Neural crest cell (in vitro differentiated cells): ENCODE measurements at regions not wholly inside any gene's neighbourhood (a gene's known extent, or its start where the extent isn't known, plus 50 kb on each side); places are given as distances from the start of the nearest gene placed in this dataset.

Source experiments
- DNase-seq: peaks from one replicate; pipeline ENCODE4 v3.0.0; 2021; ENCODE audit warnings: low read depth, mixed read lengths, low spot score
- H3K27ac Mint-ChIP-seq: one replicate; pipeline ENCODE4 v1.8.0; 2021; ENCODE audit warnings: mild to moderate bottlenecking, mixed read lengths; ENCODE audit not compliant: unreplicated experiment
- H3K27me3 Mint-ChIP-seq: 2 replicates; pipeline ENCODE4 v1.8.0; 2021; ENCODE audit warnings: low read depth, mild to moderate bottlenecking, mixed read lengths
- H3K36me3 Mint-ChIP-seq: 2 replicates; pipeline ENCODE4 v1.8.0; 2021; ENCODE audit warnings: low read depth, mild to moderate bottlenecking, mixed read lengths
- H3K4me1 Mint-ChIP-seq: 2 replicates; pipeline ENCODE4 v1.8.0; 2021; ENCODE audit warnings: mixed read lengths
- H3K4me3 Mint-ChIP-seq: one replicate; pipeline ENCODE4 v1.8.0; 2021; ENCODE audit warnings: mild to moderate bottlenecking, mixed read lengths
- H3K9me3 Mint-ChIP-seq: 2 replicates; pipeline ENCODE4 v1.8.0; 2021; ENCODE audit warnings: mixed read lengths
- TF ChIP-seq, protein P1 (sequence below): fragments of 200-600 bp; sonication (generic); conservative IDR thresholded peaks from 2 replicates; pipeline ENCODE4 v1.5.0; 2021; ENCODE audit warnings: antibody characterized with exemption, mild to moderate bottlenecking

DNA sequence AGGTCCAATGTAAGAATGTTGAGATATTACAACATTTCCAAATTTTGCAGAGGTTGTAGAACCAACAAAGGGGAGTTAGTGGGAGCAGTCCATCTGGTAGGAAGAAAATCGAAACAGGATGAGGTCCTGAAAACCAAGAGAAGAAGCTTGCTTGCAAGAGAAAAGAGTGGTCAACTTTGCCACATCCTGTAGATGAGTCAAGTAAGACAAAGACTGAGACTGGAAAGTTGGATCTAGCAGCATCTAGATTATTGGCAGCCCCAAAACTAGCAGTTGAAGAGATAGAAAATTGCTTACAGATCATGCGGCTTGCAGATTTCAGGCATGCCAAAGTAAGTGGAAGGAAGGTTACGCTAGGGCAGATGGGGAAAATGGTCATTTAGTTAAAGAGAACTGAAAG is 378.9 kb downstream of the GRB14 start:
- TF ChIP-seq, protein P1, sequence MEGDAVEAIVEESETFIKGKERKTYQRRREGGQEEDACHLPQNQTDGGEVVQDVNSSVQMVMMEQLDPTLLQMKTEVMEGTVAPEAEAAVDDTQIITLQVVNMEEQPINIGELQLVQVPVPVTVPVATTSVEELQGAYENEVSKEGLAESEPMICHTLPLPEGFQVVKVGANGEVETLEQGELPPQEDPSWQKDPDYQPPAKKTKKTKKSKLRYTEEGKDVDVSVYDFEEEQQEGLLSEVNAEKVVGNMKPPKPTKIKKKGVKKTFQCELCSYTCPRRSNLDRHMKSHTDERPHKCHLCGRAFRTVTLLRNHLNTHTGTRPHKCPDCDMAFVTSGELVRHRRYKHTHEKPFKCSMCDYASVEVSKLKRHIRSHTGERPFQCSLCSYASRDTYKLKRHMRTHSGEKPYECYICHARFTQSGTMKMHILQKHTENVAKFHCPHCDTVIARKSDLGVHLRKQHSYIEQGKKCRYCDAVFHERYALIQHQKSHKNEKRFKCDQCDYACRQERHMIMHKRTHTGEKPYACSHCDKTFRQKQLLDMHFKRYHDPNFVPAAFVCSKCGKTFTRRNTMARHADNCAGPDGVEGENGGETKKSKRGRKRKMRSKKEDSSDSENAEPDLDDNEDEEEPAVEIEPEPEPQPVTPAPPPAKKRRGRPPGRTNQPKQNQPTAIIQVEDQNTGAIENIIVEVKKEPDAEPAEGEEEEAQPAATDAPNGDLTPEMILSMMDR: no peak
- H3K27me3 Mint-ChIP-seq: no peaks in the 10 kb centered on the region
- peaks cover 9% of the 10 kb centered on the region for H3K9me3 Mint-ChIP-seq
- H3K27ac Mint-ChIP-seq: no peak overlapping the region
- H3K4me1 Mint-ChIP-seq: peaks cover 8% of the 10 kb centered on the region
- H3K36me3 Mint-ChIP-seq: peaks cover 9% of the 10 kb centered on the region
- no peak overlapping the region for H3K4me3 Mint-ChIP-seq
- no peak for DNase-seq

GRCh38 chr2:164234074-164234473 is 387.2 kb downstream of the GRB14 start:
- Mint-ChIP-seq H3K9me3 (no peaks in the 10 kb centered on the region), H3K4me3 (no peak overlapping the region), H3K36me3 (no peaks in the 10 kb centered on the region), H3K4me1 (no peaks in the 10 kb centered on the region), H3K27me3 (no peaks in the 10 kb centered on the region), H3K27ac (no peak overlapping the region)
- DNase-seq: no peak
- TF ChIP-seq, protein P1: no peak

- TF ChIP-seq, protein P1: no peak
- Mint-ChIP-seq H3K27ac (no peak overlapping the region), H3K9me3 (no peaks in the 10 kb centered on the region), H3K4me3 (no peak overlapping the region), H3K36me3 (no peaks in the 10 kb centered on the region), H3K4me1 (no peaks in the 10 kb centered on the region), H3K27me3 (no peaks in the 10 kb centered on the region)
- no peak for DNase-seq
These were observed 397.3 kb downstream of the GRB14 start for GRCh38 chr2:164224007-164224406.

DNA sequence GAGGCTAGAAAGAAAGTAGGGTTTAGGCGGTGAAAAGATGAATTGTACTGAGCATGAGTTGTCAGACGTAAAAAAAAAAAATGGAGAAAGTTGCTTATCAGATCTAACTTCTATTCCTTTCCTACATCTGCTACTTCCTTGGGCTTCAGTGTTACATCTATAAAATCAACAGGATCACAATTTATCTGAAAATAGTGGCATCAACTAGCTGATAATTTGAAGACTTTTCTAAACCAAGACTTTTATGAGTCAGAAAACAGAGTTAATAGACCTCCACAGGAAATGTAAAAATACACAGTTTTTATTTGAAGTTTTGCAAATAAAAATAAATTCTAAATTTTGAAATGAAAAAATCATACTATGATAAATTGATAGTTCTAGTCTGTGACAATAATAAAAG is 399.8 kb downstream of the GRB14 start:
- no peak for DNase-seq
- no peaks in the 10 kb centered on the region for H3K36me3 Mint-ChIP-seq
- H3K9me3 Mint-ChIP-seq: no peaks in the 10 kb centered on the region
- no peaks in the 10 kb centered on the region for H3K27me3 Mint-ChIP-seq
- no peaks in the 10 kb centered on the region for H3K4me1 Mint-ChIP-seq
- no peak overlapping the region for H3K27ac Mint-ChIP-seq
- TF ChIP-seq, protein P1: no peak
- no peak overlapping the region for H3K4me3 Mint-ChIP-seq

- H3K4me3 Mint-ChIP-seq: no peak overlapping the region
- DNase-seq: no peak
- no peaks in the 10 kb centered on the region for H3K36me3 Mint-ChIP-seq
- H3K27ac Mint-ChIP-seq: no peak overlapping the region
- H3K9me3 Mint-ChIP-seq: no peaks in the 10 kb centered on the region
- H3K4me1 Mint-ChIP-seq: no peaks in the 10 kb centered on the region
- TF ChIP-seq, protein P1: no peak
- no peaks in the 10 kb centered on the region for H3K27me3 Mint-ChIP-seq
These were observed 401.0 kb downstream of the GRB14 start for GRCh38 chr2:164220265-164220664.

DNA sequence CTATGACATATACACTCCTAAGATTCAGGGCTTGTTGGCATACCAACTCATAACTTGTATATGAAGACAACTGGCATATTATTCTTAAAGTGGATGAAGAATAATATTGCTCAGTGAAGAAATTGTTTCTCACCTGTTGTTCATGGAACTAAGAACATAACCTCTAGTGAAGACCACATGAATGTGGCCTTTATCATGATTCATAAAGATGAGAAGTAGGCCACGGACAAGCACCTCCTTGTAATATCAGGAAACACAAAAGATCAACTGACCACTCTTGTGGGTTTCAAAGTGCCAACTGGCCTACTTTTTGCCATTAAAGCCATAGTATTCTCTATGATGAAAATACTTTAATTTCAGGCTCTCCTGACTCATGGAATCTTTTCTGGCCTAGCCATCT is 407.4 kb downstream of the GRB14 start:
- peaks cover 2% of the 10 kb centered on the region for H3K9me3 Mint-ChIP-seq
- TF ChIP-seq, protein P1: no peak
- H3K27ac Mint-ChIP-seq: no peak overlapping the region
- H3K27me3 Mint-ChIP-seq: no peaks in the 10 kb centered on the region
- H3K36me3 Mint-ChIP-seq: no peaks in the 10 kb centered on the region
- no peak for DNase-seq
- no peak overlapping the region for H3K4me3 Mint-ChIP-seq
- peaks cover 5% of the 10 kb centered on the region for H3K4me1 Mint-ChIP-seq
